ENCODE measurements at regions not wholly inside any gene's neighbourhood (a gene's known extent, or its start where the extent isn't known, plus 50 kb on each side); places are given as distances from the start of the nearest gene placed in this dataset.

DNA sequence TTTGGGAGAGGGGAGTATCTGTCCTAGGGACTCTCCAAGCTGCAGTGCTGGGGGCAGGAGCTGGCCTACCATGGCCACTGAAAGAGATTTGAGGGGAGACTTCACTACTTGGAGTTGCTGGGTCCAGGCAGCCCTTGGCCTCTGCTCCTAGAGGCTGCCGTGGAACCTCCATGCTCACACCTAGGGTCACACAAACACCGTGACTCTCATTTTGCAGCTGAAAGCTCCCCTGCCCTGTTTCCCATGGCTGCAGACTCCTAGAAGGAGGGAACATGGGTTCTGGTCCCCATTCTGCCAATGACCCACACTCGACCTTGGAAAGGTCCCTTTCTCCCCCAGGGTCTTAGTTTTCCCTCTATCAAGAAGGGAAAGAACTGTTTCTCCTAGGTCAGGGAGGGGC is 147.1 kb upstream of the PPP1R26 start:
- intact Hi-C loops (cut with DNase I; ENCODE audit: low total_unique reads): no loop called here
- no peak overlapping the region for H3K27ac ChIP-seq
- 79 to 85% methylated on average over 3 of the region's 3 CpGs for WGBS, 2 donors

DNA sequence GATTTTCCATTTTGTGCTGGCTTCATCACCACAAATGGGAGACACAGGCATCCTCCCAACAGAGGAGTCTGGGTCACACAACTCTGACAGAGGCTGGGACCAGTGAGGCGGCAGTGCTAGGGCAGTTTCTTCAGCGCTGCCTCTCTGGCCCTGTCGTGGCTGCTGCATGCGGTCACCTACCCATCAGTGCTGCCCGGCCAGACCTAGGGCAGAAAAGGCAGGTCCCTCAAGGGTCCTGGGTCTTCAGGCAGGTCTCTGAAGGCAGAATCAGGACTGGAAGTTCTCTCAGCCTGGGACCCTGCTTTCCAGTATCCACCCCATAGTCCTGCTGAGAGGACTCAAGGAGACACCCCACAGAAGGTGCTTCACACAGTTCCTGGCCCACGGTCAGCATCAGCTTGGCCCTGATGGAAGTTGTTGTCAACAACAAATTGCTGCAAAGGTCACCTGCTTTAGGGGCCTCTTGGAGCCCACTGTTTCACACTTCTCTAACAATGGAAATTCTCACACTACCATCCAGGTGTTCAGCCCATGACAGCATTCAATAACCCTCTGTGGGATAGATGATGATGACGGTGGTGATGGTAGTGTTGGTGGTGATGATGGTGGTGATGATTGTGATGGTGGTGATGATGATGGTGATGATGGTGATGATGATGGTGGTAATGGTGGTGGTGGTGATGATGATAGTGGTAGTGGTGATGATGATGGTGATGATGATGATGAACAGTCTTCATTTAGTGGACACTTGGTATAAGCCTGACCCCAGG is 146.4 kb upstream of the PPP1R26 start:
- no peak for TF ChIP-seq POLR2A (IDR thresholded peaks at IDR 0.05)
- TF ChIP-seq, protein P1, sequence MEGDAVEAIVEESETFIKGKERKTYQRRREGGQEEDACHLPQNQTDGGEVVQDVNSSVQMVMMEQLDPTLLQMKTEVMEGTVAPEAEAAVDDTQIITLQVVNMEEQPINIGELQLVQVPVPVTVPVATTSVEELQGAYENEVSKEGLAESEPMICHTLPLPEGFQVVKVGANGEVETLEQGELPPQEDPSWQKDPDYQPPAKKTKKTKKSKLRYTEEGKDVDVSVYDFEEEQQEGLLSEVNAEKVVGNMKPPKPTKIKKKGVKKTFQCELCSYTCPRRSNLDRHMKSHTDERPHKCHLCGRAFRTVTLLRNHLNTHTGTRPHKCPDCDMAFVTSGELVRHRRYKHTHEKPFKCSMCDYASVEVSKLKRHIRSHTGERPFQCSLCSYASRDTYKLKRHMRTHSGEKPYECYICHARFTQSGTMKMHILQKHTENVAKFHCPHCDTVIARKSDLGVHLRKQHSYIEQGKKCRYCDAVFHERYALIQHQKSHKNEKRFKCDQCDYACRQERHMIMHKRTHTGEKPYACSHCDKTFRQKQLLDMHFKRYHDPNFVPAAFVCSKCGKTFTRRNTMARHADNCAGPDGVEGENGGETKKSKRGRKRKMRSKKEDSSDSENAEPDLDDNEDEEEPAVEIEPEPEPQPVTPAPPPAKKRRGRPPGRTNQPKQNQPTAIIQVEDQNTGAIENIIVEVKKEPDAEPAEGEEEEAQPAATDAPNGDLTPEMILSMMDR (IDR thresholded peaks at IDR 0.05): no peak
- H3K27ac ChIP-seq: no peak overlapping the region
- intact Hi-C loops (cut with DNase I; ENCODE audit: low total_unique reads): no loop called here
- no peaks in the 10 kb centered on the region for H3K36me3 ChIP-seq (ENCODE audit: low read depth, missing control alignments)
- no peaks in the 10 kb centered on the region for H3K4me1 ChIP-seq
- no peaks in the 10 kb centered on the region for H3K9me3 ChIP-seq
- 92 to 95% methylated on average over 5 to 7 of the region's 7 CpGs for WGBS, 2 donors
- H3K4me3 ChIP-seq: no peak overlapping the region
- peak; percentile 10 for DNase-seq
- no peaks in the 10 kb centered on the region for H3K27me3 ChIP-seq

More for the DNA sequence above, 147.1 kb upstream of the PPP1R26 start:
- Histone ChIP-seq H3K4me1 (no peaks in the 10 kb centered on the region), H3K4me3 (no peak overlapping the region), H3K27me3 (no peaks in the 10 kb centered on the region), H3K9me3 (no peaks in the 10 kb centered on the region), H3K36me3 (ENCODE audit: low read depth, missing control alignments) (no peaks in the 10 kb centered on the region)
- TF ChIP-seq, protein P1 (IDR thresholded peaks at IDR 0.05): no peak
- TF ChIP-seq POLR2A (IDR thresholded peaks at IDR 0.05): no peak
- peak; percentile 8 for DNase-seq

DNA sequence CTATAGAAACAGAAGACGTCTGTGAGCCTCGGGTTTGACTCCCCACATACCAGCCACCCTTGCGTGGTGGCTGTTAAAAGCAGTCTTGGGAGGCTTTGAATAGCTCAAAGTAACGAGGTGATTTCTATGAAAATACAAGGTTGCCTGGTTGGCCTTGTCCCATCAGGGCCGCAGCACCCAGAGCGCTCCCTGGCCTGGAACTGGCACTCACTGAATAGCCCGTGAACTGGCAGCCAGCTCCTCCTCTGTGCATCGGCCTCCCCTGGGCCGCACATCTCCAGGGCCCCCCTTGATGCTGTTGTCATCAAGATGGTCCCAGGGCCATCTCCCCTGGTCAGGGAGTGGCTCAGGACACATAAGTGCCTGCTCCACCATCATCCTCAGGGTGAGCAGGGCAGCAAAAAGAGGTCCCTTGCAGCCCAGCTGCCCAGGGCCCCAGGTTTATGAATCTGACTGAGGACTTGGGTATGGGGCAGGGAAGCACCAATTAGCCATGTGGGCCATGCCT is 144.6 kb upstream of the PPP1R26 start:
- no peak overlapping the region for H3K27ac ChIP-seq
- no peaks in the 10 kb centered on the region for H3K36me3 ChIP-seq (ENCODE audit: low read depth, missing control alignments)
- no peak for TF ChIP-seq POLR2A (IDR thresholded peaks at IDR 0.05)
- TF ChIP-seq, protein P1 (IDR thresholded peaks at IDR 0.05): no peak
- intact Hi-C loops (cut with DNase I; ENCODE audit: low total_unique reads): no loop called here
- 85 to 87% methylated on average over 4 to 9 of the region's 9 CpGs for WGBS, 2 donors
- H3K4me3 ChIP-seq: no peak overlapping the region
- no peaks in the 10 kb centered on the region for H3K27me3 ChIP-seq
- H3K9me3 ChIP-seq: no peaks in the 10 kb centered on the region
- no peaks in the 10 kb centered on the region for H3K4me1 ChIP-seq
- no peak for DNase-seq

DNA sequence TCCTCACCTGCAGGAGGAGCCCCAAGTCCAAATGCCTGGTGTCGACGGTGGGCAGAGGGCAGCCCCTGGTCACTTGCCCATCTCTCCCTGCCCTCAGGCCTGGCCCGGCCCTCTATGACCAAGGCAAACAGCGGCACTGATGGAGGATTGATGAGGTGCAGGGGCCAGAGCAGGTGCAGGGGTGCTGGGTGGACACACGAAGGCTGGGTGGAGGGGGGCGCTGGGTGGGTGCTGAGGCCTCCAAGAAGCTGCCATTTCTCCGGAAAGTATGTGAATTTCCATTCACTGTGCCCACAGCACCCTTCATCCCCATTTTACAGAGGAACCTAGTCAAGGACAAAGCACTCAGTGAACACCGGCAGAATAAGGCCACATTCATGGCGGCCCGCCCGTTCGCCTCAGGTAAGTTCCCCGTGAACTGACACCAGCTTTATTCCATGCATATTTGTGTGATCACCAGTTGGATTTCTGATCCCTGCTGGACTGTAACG is 143.8 kb upstream of the PPP1R26 start:
- H3K36me3 ChIP-seq (ENCODE audit: low read depth, missing control alignments): no peaks in the 10 kb centered on the region
- DNase-seq: no peak
- no peak overlapping the region for H3K4me3 ChIP-seq
- no peaks in the 10 kb centered on the region for H3K27me3 ChIP-seq
- H3K9me3 ChIP-seq: no peaks in the 10 kb centered on the region
- H3K27ac ChIP-seq: no peak overlapping the region
- no peaks in the 10 kb centered on the region for H3K4me1 ChIP-seq
- TF ChIP-seq POLR2A (IDR thresholded peaks at IDR 0.05): no peak
- TF ChIP-seq, protein P1 (IDR thresholded peaks at IDR 0.05): no peak
- intact Hi-C loops (cut with DNase I; ENCODE audit: low total_unique reads): no loop called here
- WGBS, 2 donors: 93 to 94% methylated on average over 14 of the region's 14 CpGs
